ENCODE measurements at regions not wholly inside any gene's neighbourhood (a gene's known extent, or its start where the extent isn't known, plus 50 kb on each side); places are given as distances from the start of the nearest gene placed in this dataset.
A peak's percentile ranks its signal among the peaks of the same experiment; 100 is the strongest.

DNA sequence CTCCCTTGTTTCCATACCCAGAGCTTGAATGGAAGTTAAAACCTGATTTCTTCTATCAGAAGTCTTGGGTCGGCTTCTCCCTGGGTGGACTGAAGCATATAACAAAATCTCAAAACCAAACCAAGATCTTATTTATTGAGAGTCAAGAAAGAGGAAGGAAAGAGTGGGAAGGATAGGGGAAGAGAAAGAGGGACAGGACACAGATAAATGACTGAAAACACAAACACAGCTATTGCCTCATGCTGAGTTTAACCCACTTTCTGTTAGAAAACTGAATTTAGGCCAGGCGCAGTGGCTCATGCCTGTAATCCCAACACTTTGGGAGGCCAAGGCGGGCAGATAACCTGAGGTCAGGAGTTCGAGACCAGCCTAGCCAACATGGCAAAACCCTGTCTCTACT lies 92.9 kb downstream of the PALM2AKAP2 start:
- WGBS, 2 donors (ENCODE audit: low coverage in 1 of 2), result 95 to 100% methylated on average over 2 to 4 of the region's 4 CpGs
- H3K4me3 ChIP-seq, result no peak overlapping the region
- H3K36me3 ChIP-seq, result no peaks in the 10 kb centered on the region
- H3K27ac ChIP-seq, result no peak overlapping the region
- no peak for ATAC-seq
- TF ChIP-seq EP300 (IDR thresholded peaks at IDR 0.05), result no peak
- no peak for TF ChIP-seq CTCF (IDR thresholded peaks at IDR 0.05)
- TF ChIP-seq POLR2A (IDR thresholded peaks at IDR 0.05), result no peak
- TF ChIP-seq POLR2AphosphoS5 (IDR thresholded peaks at IDR 0.05), result no peak
- H3K4me1 ChIP-seq, result peaks cover 3 to 11% (median 6%) of the 10 kb centered on the region in 3 donors
- no peaks in the 10 kb centered on the region for H3K9me3 ChIP-seq
- H3K27me3 ChIP-seq, result no peaks in the 10 kb centered on the region

DNA sequence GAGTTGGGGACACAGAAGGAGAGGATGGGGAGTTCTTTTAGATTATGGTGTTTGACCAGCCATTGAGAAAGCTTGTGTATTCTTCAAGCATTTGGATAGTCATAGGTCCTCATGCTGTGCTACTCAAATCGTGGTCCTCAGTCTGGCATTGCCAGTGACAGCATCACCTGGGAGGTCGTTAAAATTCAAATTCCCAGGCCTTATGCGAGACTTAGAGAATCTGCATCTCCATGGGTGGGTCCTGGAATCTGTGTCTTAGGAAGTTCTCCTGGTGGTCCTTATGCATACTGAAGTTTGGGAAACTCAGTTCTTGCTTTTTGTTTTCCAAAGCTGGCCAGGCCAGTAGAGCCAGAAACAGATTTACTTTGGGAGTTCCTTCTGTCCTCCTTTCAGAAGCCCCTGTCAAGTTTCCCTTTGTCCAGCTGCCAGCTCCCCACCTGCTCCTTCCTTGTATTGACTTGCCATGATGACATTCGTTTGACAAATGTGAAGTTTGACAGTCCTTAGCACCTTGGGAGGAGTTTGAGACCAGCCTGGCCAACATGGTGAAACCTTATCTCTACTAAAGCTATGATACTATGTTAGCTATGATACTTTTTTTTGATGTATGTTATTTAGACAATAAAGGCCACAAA lies 95.6 kb downstream of the PALM2AKAP2 start:
- Histone ChIP-seq H3K27ac (no peak overlapping the region), H3K27me3 (no peaks in the 10 kb centered on the region), H3K4me1 (no peaks in the 10 kb centered on the region), H3K36me3 (no peaks in the 10 kb centered on the region), H3K9me3 (no peaks in the 10 kb centered on the region), H3K4me3 (no peak overlapping the region)
- WGBS, 2 donors (ENCODE audit: low coverage in 1 of 2), result 50 to 76% methylated on average over 2 to 4 of the region's 4 CpGs
- ATAC-seq, result no peak
- TF ChIP-seq EP300 (IDR thresholded peaks at IDR 0.05) (no peak), CTCF (IDR thresholded peaks at IDR 0.05) (no peak), POLR2AphosphoS5 (IDR thresholded peaks at IDR 0.05) (no peak), POLR2A (IDR thresholded peaks at IDR 0.05) (no peak)

DNA sequence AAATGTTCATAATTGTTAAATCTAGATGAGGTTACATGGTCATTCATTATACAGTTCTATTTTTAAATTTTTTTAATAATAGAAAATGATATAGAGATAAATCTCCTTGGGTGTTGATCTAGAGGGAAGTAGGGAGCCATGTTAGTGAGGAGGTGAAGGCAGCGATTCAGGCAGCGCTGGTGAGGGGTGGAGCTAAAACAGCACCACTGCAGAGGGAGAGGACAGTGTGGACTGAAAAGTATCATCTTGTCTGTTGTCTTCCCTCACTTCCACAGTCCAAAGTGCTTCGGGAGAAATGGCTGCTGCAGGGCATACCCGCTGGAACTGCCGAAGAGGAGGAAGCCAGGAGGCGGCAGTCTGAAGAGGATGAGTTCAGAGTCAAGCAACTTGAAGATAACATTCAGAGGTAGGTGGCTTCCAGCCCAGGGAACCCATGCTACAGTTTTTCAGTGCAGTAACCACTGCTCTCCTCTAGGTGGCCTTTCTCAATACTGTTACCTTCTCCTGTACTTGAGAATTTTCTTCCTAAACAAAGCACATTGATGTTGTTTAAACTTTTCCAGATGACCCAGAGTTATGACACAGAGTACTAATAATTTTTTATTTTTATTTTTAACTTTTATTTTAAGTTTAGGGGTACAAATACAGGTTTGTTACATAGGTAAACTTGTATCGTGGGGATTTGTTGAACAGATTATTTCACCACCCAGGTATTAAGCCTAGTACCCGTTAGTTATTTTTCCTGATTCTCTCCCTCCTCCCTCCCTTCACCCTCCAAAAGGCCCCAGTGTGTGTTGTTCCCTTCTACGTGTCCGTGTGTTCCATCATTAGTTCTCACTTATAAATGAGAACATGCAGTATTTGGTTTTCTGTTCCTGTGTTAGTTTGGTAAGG lies 100.5 kb downstream of the PALM2AKAP2 start:
- no peak for ATAC-seq
- WGBS, 2 donors (ENCODE audit: low coverage in 1 of 2), result 83% methylated on average over 3 to 10 of the region's 10 CpGs

DNA sequence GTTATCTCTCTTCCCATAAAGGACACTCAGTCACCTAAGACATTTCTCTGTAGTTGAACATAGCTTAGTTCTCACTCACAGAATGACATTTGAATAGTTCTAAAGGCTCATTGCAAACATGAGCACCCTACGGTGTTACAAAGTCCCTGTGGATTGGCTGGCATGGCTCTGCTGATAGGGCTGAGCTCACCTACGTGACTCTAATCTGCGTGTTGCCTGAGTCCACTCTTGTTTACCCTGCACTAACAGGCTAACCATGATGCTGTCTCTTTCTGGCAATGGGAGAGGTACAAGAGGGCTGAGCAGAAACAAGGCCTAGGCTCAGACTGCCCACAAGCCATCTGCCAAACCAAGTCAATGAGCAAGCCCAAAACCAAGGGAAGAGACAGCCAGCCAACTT lies 103.6 kb downstream of the PALM2AKAP2 start:
- Histone ChIP-seq H3K27ac (no peak overlapping the region), H3K4me3 (no peak overlapping the region), H3K36me3 (no peaks in the 10 kb centered on the region), H3K27me3 (no peaks in the 10 kb centered on the region), H3K4me1 (peaks cover 0 to 40% (median 11%) of the 10 kb centered on the region in 3 donors), H3K9me3 (no peaks in the 10 kb centered on the region)
- no CpG with 5 or more reads among the region's 3 CpGs for WGBS, 2 donors (ENCODE audit: low coverage in 1 of 2)
- no peak for ATAC-seq
- TF ChIP-seq EP300 (IDR thresholded peaks at IDR 0.05) (no peak), POLR2AphosphoS5 (IDR thresholded peaks at IDR 0.05) (no peak), POLR2A (IDR thresholded peaks at IDR 0.05) (no peak), CTCF (IDR thresholded peaks at IDR 0.05) (no peak)

More for the DNA sequence above, 100.5 kb downstream of the PALM2AKAP2 start:
- no peaks in the 10 kb centered on the region for H3K36me3 ChIP-seq
- H3K27ac ChIP-seq, result no peak overlapping the region
- TF ChIP-seq POLR2AphosphoS5 (IDR thresholded peaks at IDR 0.05) (no peak), POLR2A (IDR thresholded peaks at IDR 0.05) (no peak), CTCF (IDR thresholded peaks at IDR 0.05) (peak in 3 of 4 experiments; percentile 22 to 49 (median 33))
- no peaks in the 10 kb centered on the region for H3K9me3 ChIP-seq
- no peak overlapping the region for H3K4me3 ChIP-seq
- H3K27me3 ChIP-seq, result no peaks in the 10 kb centered on the region
- H3K4me1 ChIP-seq, result peaks cover 0 to 12% (median 0%) of the 10 kb centered on the region in 3 donors
